Keratinocyte (primary cell): ENCODE measurements at regions not wholly inside any gene's neighbourhood (a gene's known extent, or its start where the extent isn't known, plus 50 kb on each side); places are given as distances from the start of the nearest gene placed in this dataset.

Source experiments
- EZH2 ChIP-seq: IDR thresholded peaks from one replicate; pipeline ENCODE4 v1.6.1; 2012; ENCODE audit warnings: inconsistent platforms, mild to moderate bottlenecking, low read length, moderate library complexity
- TF ChIP-seq, protein P1 (sequence below), 3 experiments: IDR thresholded peaks in 1 of 3; conservative IDR thresholded peaks in 1 of 3; optimal IDR thresholded peaks in 1 of 3; 2 replicates in 2 of 3; 3 replicates in 1 of 3; pipeline versions ENCODE3 to v1.5.1; 2011; ENCODE audit warnings: low read length in 3 of 3, mild to moderate bottlenecking in 3 of 3, moderate library complexity in 2 of 3, control low read depth in 1 of 3, inconsistent platforms in 1 of 3; ENCODE audit not compliant: insufficient read depth in 2 of 3; ENCODE audit errors: extremely low read depth in 1 of 3

- TF ChIP-seq, protein P1, sequence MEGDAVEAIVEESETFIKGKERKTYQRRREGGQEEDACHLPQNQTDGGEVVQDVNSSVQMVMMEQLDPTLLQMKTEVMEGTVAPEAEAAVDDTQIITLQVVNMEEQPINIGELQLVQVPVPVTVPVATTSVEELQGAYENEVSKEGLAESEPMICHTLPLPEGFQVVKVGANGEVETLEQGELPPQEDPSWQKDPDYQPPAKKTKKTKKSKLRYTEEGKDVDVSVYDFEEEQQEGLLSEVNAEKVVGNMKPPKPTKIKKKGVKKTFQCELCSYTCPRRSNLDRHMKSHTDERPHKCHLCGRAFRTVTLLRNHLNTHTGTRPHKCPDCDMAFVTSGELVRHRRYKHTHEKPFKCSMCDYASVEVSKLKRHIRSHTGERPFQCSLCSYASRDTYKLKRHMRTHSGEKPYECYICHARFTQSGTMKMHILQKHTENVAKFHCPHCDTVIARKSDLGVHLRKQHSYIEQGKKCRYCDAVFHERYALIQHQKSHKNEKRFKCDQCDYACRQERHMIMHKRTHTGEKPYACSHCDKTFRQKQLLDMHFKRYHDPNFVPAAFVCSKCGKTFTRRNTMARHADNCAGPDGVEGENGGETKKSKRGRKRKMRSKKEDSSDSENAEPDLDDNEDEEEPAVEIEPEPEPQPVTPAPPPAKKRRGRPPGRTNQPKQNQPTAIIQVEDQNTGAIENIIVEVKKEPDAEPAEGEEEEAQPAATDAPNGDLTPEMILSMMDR (optimal IDR thresholded peaks at IDR 0.05 in 1 of 3, IDR thresholded peaks at IDR 0.05 in 1 of 3, conservative IDR thresholded peaks at IDR 0.05 in 1 of 3; ENCODE audit: extremely low read depth in 1 of 3, insufficient read depth in 2 of 3, low read length in 3 of 3), result no peak
- TF ChIP-seq EZH2, result no peak
These were observed 177.3 kb downstream of the IRX2 start for GRCh38 chr5:2574155-2574554.
